AG10803 (cell line): ENCODE measurements at regions not wholly inside any gene's neighbourhood (a gene's known extent, or its start where the extent isn't known, plus 50 kb on each side); places are given as distances from the start of the nearest gene placed in this dataset.
"Not testable (repeated sequence)": the region's sequence is repeated elsewhere in the genome, so short reads cannot be mapped to it uniquely, and the experiment has no call there.

ENCODE experiments used
- DNase-seq: peaks from one replicate; pipeline ENCODE4 v3.0.0; 2010; ENCODE audit warnings: low read depth
- H3K4me3 ChIP-seq: 2 replicates; pipeline ENCODE4 v1.5.1; 2011; ENCODE audit warnings: mild to moderate bottlenecking, low read length, control low read depth
- TF ChIP-seq, protein P1 (sequence below): conservative IDR thresholded peaks from 2 replicates; pipeline ENCODE4 v1.5.1; 2011; ENCODE audit warnings: mild to moderate bottlenecking, low read length, control low read depth, inconsistent platforms

DNA sequence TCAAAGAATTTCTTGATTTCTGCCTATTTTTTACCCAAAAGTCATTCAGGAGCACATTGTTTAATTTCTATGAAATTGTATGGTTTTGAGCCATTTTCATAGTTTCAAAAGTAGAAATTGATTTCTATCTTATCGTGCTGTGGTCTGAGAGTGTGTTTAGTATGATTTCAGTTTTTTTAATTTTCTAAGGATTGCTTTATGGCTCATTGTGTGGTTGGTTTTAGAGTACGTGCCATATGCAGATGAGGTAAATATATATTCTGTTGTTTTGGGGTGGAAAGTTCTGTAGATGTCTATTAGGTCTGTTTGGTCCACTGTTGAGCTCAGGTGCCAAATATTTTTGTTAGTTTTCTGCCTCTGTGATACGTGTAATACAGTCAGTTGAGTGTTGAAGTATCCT, 487.1 kb upstream of the CBLB start:
- no peak overlapping the region for H3K4me3 ChIP-seq
- TF ChIP-seq, protein P1, sequence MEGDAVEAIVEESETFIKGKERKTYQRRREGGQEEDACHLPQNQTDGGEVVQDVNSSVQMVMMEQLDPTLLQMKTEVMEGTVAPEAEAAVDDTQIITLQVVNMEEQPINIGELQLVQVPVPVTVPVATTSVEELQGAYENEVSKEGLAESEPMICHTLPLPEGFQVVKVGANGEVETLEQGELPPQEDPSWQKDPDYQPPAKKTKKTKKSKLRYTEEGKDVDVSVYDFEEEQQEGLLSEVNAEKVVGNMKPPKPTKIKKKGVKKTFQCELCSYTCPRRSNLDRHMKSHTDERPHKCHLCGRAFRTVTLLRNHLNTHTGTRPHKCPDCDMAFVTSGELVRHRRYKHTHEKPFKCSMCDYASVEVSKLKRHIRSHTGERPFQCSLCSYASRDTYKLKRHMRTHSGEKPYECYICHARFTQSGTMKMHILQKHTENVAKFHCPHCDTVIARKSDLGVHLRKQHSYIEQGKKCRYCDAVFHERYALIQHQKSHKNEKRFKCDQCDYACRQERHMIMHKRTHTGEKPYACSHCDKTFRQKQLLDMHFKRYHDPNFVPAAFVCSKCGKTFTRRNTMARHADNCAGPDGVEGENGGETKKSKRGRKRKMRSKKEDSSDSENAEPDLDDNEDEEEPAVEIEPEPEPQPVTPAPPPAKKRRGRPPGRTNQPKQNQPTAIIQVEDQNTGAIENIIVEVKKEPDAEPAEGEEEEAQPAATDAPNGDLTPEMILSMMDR, result no peak
- DNase-seq, result no peak

DNA sequence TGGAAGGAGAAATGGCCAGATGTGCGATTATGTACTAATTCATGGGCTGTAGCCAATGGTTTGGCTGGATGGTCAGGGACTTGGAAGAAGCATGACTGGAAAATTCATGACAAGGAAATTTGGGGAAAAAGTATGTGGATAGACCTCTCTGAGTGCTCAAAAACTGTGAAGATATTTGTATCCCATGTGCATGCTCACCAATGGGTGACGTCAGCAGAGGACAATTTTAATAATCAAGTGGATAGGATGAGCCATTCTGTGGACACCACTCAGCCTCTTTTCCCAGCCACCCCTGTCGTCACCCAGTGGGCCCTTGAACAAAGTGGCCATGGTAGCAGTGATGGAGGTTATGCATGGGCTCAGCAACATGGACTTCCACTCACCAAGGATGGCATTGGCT, 490.9 kb upstream of the CBLB start:
- TF ChIP-seq, protein P1, result no peak
- no peak overlapping the region for H3K4me3 ChIP-seq
- DNase-seq, result no peak

DNA sequence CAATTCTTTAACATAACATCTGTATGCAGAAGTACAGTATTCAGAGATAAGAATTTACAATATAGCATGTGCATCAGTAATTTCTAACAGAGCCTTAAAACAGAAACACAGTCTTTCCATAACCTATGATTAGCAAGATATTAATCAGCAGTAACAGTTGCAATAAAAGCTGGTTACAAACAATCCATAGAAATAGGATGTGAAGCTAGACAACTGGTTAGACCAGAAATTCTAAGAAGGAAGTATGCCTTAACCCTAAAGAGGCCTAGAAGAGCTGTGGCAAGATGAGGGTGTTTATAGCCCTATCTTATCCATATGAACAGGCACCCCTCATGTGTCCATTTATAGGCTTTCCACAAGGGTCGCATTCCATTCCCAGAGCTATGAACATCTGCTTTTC, 492.1 kb upstream of the CBLB start:
- not testable (repeated sequence) for DNase-seq, H3K4me3 ChIP-seq

GRCh38 chr3:106364477-106364876, 495.7 kb upstream of the CBLB start:
- no peak overlapping the region for H3K4me3 ChIP-seq
- no peak for DNase-seq
- TF ChIP-seq, protein P1, result no peak

- TF ChIP-seq, protein P1, result no peak
- no peak overlapping the region for H3K4me3 ChIP-seq
- DNase-seq, result no peak
Observed at GRCh38 chr3:106365061-106365691, 496.4 kb upstream of the CBLB start.

DNA sequence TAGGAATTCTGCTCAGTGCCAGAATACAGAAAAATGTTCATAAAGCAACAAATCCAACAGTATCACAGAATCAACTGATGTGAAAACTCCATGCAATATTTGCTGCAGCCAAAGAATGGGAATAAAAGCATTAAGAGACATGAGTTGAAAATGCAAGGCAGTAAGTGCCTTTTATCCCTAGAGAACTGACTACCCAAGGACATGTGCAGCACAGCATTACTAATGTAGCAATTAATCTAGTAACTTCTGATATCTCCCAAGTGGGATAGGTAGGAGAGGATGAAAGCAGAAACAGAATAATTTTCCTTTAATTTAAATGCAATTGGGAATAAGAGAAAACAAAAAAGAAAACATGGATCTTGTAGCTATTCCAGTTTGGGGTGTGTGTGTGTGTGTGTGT, 497.5 kb upstream of the CBLB start:
- TF ChIP-seq, protein P1, result no peak
- DNase-seq, result no peak

DNA sequence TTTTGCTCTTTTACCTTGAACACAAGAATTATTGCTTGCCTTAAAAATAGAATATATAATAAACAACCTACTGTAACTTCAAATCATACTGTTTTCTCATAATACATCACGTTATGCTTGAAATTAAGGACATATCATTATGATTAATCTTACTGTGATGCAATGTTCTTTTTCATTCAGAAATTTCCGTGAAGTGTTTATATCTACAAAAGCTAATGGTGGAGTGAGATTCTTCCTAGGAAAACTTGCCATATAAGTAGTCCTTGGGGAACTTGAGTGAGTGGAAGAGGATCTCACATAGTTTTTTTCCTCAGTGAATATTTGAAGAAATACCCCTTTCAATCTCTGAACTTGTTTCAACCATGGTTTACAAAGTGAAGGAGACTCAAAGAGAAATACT, 498.7 kb upstream of the CBLB start:
- H3K4me3 ChIP-seq, result no peak overlapping the region
- no peak for DNase-seq
- TF ChIP-seq, protein P1, result no peak

More for the DNA sequence above, 497.5 kb upstream of the CBLB start:
- no peak overlapping the region for H3K4me3 ChIP-seq
